Muscle of leg (tissue), 3 donors: ENCODE measurements at regions not wholly inside any gene's neighbourhood (a gene's known extent, or its start where the extent isn't known, plus 50 kb on each side); places are given as distances from the start of the nearest gene placed in this dataset.
A peak's percentile ranks its signal among the peaks of the same experiment; 100 is the strongest.
"Not testable (repeated sequence)": the region's sequence is repeated elsewhere in the genome, so short reads cannot be mapped to it uniquely, and the experiment has no call there.

Experiments
- DNase-seq: peaks from one replicate; pipeline ENCODE4 v3.0.0; 2013
- H3K27ac ChIP-seq: one replicate; pipeline ENCODE4 v1.5.1; 2013; ENCODE audit warnings: mild to moderate bottlenecking, low read length, control low read depth
- H3K27me3 ChIP-seq: one replicate; pipeline ENCODE4 v1.6.1; 2013; ENCODE audit warnings: low read length; ENCODE audit not compliant: control insufficient read depth, insufficient read depth
- H3K36me3 ChIP-seq: one replicate; pipeline ENCODE4 v1.6.1; 2013; ENCODE audit warnings: low read length; ENCODE audit not compliant: control insufficient read depth, insufficient read depth
- H3K4me1 ChIP-seq: one replicate; pipeline ENCODE4 v1.6.1; 2013; ENCODE audit warnings: low read length; ENCODE audit not compliant: control insufficient read depth, insufficient read depth
- H3K4me3 ChIP-seq: one replicate; pipeline ENCODE4 v1.5.1; 2013; ENCODE audit warnings: low read length, control low read depth
- H3K9me3 ChIP-seq: replicated peaks from 2 replicates; pipeline ENCODE4 v1.6.1; 2013; ENCODE audit warnings: low read depth, low read length; ENCODE audit not compliant: control insufficient read depth
- WGBS: methylation state at CpG from one replicate; pipeline ENCODE4 v1.1.5; 2013; ENCODE audit warnings: missing lambda C conversion rate; ENCODE audit not compliant: insufficient coverage; 5-methylcytosine and 5-hydroxymethylcytosine counted together

DNA sequence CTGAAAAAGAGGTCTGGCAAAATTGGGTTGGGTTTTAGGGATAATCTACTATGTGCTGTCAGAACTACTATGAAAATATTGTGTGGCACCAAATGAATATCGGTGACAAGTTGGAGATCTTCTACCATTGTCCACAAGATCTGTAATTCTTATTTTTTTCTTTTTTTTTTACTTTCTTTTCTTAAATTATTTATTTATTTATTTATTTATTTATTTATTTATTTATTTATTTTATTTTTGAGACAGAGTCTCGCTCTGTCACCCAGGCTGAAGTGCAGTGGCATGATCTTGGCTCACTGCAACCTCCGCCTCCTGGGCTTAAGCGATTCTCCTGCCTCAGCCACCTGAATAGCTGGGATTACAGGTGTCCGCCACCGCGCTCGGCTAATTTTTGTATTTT is 259.4 kb downstream of the HS3ST3B1 start:
- H3K4me3 ChIP-seq, DNase-seq, H3K4me1 ChIP-seq, H3K27me3 ChIP-seq, H3K27ac ChIP-seq, H3K36me3 ChIP-seq, H3K9me3 ChIP-seq: not testable (repeated sequence)
- WGBS = no CpG with 5 or more reads among the region's 8 CpGs

DNA sequence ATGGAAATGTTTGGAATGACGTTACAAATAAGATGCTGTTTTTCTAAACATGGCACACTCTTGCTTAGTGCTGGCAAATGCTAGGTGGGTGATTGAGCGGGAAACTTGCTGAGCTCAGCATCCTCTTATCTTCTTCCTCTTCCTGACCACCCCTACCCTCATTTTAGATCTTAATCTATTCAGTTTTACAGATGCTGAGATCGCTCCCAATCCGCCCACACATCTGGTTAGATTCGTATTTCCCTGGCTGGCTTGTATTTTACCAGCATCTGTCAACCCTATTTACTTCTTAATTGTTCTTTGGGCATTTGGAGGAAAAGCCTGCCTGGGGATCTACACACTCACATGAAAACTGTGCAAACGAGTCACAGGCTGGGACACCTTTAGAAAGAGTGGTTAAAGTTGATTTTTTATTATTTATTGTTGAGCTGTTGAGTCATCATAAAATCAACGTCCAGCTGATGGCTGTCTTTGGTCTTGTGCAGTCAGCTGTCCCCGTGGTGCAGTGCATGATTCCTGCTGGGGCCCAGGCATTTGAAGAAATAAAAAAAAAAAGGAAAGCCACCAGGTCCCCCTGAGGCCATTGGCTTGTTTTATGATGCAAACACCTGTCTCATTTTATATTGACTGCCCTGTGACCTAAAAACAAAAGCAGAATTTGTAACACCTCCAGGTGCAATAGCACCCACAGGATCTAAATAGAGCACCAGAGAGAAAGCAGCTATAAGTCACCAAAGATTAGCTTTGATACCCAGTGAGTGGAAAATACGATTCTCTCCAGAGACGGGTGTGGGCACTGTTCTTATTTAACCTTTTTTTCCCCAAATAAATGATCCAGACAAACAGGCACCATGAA is 258.6 kb downstream of the HS3ST3B1 start:
- 18% methylated on average over 2 of the region's 10 CpGs for WGBS
- Histone ChIP-seq H3K4me3 (no peak overlapping the region), H3K27me3 (no peaks in the 10 kb centered on the region), H3K9me3 (no peaks in the 10 kb centered on the region), H3K36me3 (no peaks in the 10 kb centered on the region), H3K27ac (no peak overlapping the region), H3K4me1 (no peaks in the 10 kb centered on the region)
- DNase-seq = no peak

DNA sequence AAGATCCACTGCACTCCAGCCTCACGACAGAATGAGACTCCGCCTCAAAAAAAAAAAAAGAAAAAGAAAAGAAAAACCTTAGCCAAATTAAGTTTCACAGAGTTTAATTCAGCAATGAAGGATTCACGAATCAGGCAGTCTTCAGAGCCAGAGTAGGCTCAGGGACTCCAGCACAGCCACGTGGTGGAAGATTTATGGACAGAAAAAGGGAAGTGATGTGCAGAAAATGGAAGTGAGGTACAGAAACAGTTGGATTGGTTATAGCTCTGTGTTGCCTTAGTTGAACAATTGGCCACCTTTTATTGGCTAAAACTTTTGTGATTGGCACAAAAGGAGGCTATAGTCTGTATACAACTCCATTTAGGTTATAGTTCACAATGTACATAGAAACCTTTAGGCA is 256.6 kb downstream of the HS3ST3B1 start:
- Histone ChIP-seq H3K9me3 (no peaks in the 10 kb centered on the region), H3K27ac (no peak overlapping the region), H3K27me3 (no peaks in the 10 kb centered on the region), H3K36me3 (no peaks in the 10 kb centered on the region), H3K4me3 (no peak overlapping the region), H3K4me1 (no peaks in the 10 kb centered on the region)
- peak; percentile 11 for DNase-seq
- WGBS = 9% methylated on average over 2 of the region's 4 CpGs

DNA sequence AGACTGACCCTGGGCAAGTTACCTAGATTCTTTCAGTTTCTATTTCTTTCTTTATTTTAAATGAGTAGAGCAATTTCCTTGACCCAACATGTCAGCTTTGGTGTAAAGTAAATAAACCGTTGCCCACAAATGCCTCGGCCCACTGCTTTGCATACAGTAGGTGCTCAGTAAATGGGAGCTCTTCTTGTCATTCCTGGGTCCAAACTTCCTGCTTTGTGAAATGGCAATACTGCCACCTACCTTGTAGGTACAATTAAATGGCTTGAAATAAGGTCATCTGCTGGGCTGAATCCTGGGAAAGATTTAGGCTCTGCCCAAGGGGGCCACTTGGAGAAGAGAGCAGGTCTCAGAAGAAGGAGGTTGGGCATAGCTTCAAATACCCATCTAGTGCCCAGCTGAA is 253.0 kb downstream of the HS3ST3B1 start:
- 100% methylated on average over 2 of the region's 2 CpGs for WGBS
- no peaks in the 10 kb centered on the region for H3K9me3 ChIP-seq
- H3K27ac ChIP-seq = no peak overlapping the region
- H3K27me3 ChIP-seq = no peaks in the 10 kb centered on the region
- H3K4me1 ChIP-seq = no peaks in the 10 kb centered on the region
- no peak overlapping the region for H3K4me3 ChIP-seq
- no peaks in the 10 kb centered on the region for H3K36me3 ChIP-seq
- DNase-seq = no peak

DNA sequence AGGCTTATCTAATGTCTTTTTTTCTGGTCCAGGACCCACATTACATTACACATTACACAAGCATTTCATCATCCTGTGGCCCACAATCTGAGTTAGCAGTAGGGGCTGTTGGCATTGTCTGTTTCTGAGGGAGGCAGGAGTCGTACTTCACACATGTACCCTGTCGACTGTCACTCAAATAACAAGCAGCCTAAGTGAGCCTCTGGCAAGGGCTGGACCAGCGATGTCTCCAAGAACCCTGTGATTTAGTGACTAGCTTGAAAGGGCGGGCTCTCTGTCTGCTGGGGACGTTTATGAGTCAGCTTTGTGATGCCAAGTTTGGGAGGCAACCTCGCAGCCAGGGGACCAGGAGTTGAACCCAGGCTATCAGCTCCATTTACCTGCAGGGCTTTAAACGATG is 251.4 kb downstream of the HS3ST3B1 start:
- H3K27me3 ChIP-seq = no peaks in the 10 kb centered on the region
- DNase-seq = no peak
- H3K27ac ChIP-seq = no peak overlapping the region
- H3K4me1 ChIP-seq = no peaks in the 10 kb centered on the region
- H3K4me3 ChIP-seq = no peak overlapping the region
- 51% methylated on average over 4 of the region's 7 CpGs for WGBS
- H3K9me3 ChIP-seq = no peaks in the 10 kb centered on the region
- H3K36me3 ChIP-seq = no peaks in the 10 kb centered on the region

DNA sequence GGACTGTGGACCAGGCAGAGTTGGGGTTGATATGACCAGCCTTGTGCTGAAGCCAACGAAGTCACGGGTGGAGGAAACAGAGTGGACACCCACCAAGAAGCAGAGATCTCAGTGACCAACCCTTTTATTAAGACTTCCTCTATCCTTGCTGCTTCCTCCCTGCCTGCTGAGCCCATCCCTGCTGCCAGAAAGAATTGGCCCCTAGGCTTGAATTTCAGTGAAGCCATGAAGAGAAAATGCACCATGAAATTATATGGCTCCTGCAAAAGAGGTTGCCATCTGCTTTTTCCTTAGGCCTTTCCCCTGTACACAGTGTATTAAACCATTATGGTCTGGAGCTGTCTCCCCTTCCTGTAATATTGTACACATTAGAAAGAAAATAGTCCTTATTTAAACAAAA is 246.7 kb downstream of the HS3ST3B1 start:
- no peaks in the 10 kb centered on the region for H3K27me3 ChIP-seq
- WGBS = 85% methylated on average over 2 of the region's 2 CpGs
- DNase-seq = peak; percentile 7
- H3K4me1 ChIP-seq = no peaks in the 10 kb centered on the region
- H3K4me3 ChIP-seq = no peak overlapping the region
- H3K27ac ChIP-seq = no peak overlapping the region
- H3K36me3 ChIP-seq = no peaks in the 10 kb centered on the region
- H3K9me3 ChIP-seq = no peaks in the 10 kb centered on the region

GRCh38 chr17:14547016-14547415 is 246.1 kb downstream of the HS3ST3B1 start:
- H3K4me3 ChIP-seq = no peak overlapping the region
- H3K27me3 ChIP-seq = no peaks in the 10 kb centered on the region
- H3K36me3 ChIP-seq = no peaks in the 10 kb centered on the region
- no peaks in the 10 kb centered on the region for H3K9me3 ChIP-seq
- H3K4me1 ChIP-seq = no peaks in the 10 kb centered on the region
- no peak for DNase-seq
- no peak overlapping the region for H3K27ac ChIP-seq
- WGBS = 65% methylated on average over 3 of the region's 5 CpGs

GRCh38 chr17:14545156-14545906 is 244.4 kb downstream of the HS3ST3B1 start:
- Histone ChIP-seq H3K4me3 (no peak overlapping the region), H3K9me3 (no peaks in the 10 kb centered on the region), H3K27me3 (no peaks in the 10 kb centered on the region), H3K36me3 (no peaks in the 10 kb centered on the region), H3K27ac (no peak overlapping the region), H3K4me1 (no peaks in the 10 kb centered on the region)
- DNase-seq = no peak
- WGBS = 76% methylated on average over 10 of the region's 16 CpGs

- no peak overlapping the region for H3K4me3 ChIP-seq
- no peak for DNase-seq
- no peaks in the 10 kb centered on the region for H3K9me3 ChIP-seq
- H3K27ac ChIP-seq = no peak overlapping the region
- H3K36me3 ChIP-seq = no peaks in the 10 kb centered on the region
- no peaks in the 10 kb centered on the region for H3K27me3 ChIP-seq
- WGBS = 70% methylated on average over 2 of the region's 2 CpGs
- H3K4me1 ChIP-seq = no peaks in the 10 kb centered on the region
These were observed 240.8 kb downstream of the HS3ST3B1 start for GRCh38 chr17:14541714-14542113.

DNA sequence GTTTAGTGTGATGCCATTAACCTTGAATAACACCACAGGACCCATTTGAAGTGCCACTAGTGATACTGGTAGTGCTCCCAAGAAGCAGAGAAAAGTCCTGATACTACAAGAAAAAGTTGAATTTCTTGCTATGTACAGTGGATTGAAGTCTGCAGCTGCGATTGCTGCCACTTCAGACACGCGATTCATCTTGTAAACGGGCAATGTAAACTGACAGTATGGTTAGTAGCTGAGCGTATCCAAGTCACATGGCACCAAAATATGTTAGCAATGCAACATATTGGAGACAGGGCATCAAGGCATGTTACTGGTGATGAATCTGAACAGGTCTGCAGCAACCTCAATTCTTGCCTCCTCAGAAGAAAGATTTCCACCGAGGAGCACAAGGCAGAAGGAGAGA is 238.9 kb downstream of the HS3ST3B1 start:
- H3K36me3 ChIP-seq = no peaks in the 10 kb centered on the region
- no peaks in the 10 kb centered on the region for H3K9me3 ChIP-seq
- H3K27ac ChIP-seq = no peak overlapping the region
- DNase-seq = no peak
- no peak overlapping the region for H3K4me3 ChIP-seq
- no peaks in the 10 kb centered on the region for H3K4me1 ChIP-seq
- WGBS = 82% methylated on average over 5 of the region's 6 CpGs
- H3K27me3 ChIP-seq = no peaks in the 10 kb centered on the region
